Breast epithelium (tissue), 3 donors: ENCODE measurements at regions not wholly inside any gene's neighbourhood (a gene's known extent, or its start where the extent isn't known, plus 50 kb on each side); places are given as distances from the start of the nearest gene placed in this dataset.

Experiments used
- CTCF ChIP-seq, 3 donors: fragments of 450-650 bp; IDR thresholded peaks; one replicate each; pipeline ENCODE4 v1.5.1; 2016 to 2017; ENCODE audit warnings: antibody characterized with exemption in 3 of 3, mild to moderate bottlenecking in 3 of 3, moderate library complexity in 3 of 3
- POLR2A ChIP-seq: fragments of 450-650 bp; IDR thresholded peaks from one replicate; pipeline ENCODE4 v1.6.1; 2016; ENCODE audit warnings: antibody characterized with exemption, mild to moderate bottlenecking, moderate library complexity

- no peak for TF ChIP-seq CTCF (IDR thresholded peaks at IDR 0.05)
- no peak for TF ChIP-seq POLR2A
Observed at GRCh38 chr7:63931985-63932577, 66.6 kb upstream of the ZNF722 start.
